NCI-H146 treated with DMSO at 0.1 percent for 48 hours (cell line): ENCODE measurements at regions not wholly inside any gene's neighbourhood (a gene's known extent, or its start where the extent isn't known, plus 50 kb on each side); places are given as distances from the start of the nearest gene placed in this dataset.
"Not testable (repeated sequence)": the region's sequence is repeated elsewhere in the genome, so short reads cannot be mapped to it uniquely, and the experiment has no call there.

Source experiments
- DNase-seq: peaks from one replicate; lab custom pipeline; 2025; ENCODE audit not compliant: unreplicated experiment; lab: John Stamatoyannopoulos, UW

GRCh38 chr1:53398576-53399365, 60.4 kb upstream of the DMRTB1 start:
- no peak for DNase-seq

- DNase-seq, result not testable (repeated sequence)
These were observed 59.6 kb upstream of the DMRTB1 start for GRCh38 chr1:53399370-53400133.

GRCh38 chr1:53400761-53401674, 58.2 kb upstream of the DMRTB1 start:
- DNase-seq, result no peak

GRCh38 chr1:53401813-53402745, 57.1 kb upstream of the DMRTB1 start:
- no peak for DNase-seq

- no peak for DNase-seq
These were observed 56.1 kb upstream of the DMRTB1 start for GRCh38 chr1:53402891-53403655.

DNA sequence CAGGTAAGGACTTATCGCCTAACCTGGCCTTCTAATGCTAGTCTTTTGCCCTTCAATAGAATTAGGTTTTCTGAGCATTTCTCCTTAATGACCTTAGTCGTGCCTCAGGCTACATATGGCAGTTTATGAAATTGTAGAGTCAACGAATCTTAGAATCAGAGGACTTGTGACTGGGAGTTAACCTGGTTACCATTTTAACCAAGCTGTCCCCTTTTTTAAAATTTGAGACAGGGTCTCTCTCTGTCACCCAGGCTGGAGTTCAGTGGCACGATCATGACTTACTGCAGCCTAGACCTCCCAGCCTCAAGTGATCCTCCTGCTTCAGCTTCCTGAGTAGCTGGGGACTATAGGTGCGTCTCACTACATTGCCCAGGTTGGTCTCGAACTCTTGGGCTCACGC, 53.5 kb upstream of the DMRTB1 start:
- no peak for DNase-seq

DNA sequence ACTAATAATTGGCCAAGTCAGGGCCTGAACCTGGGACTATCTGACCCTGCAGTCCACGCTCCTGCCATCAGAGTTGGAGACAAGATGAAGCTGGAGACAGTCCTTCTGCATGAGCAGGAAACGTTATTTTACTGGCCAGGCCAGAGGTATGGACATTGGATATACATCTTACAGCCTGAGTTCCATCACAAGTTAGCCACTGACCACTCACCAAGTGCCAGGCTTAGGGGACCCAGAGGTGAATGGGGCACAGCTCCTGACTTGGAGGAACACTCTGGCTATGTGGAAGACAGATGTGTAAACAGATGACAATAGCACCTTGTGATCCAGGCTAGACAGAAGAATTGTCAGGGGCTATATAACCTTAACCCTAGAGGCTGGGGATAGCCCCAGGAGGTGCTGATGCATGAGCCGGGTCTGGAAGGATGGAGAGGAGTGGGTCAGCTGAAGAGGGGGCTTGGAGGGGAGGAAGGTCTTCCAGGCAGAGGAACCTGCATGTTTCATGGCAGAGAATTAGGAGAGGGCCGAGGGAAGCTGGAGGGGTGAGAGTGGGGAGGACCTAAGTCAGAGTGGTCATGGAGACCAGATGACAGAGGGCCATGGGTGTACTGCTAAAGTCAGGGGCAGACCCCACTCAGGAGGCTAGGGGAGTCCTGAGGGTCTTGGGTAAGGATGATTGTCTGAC, 52.5 kb upstream of the DMRTB1 start:
- no peak for DNase-seq

- no peak for DNase-seq
These were observed 51.0 kb upstream of the DMRTB1 start for GRCh38 chr1:53408013-53408754.

DNA sequence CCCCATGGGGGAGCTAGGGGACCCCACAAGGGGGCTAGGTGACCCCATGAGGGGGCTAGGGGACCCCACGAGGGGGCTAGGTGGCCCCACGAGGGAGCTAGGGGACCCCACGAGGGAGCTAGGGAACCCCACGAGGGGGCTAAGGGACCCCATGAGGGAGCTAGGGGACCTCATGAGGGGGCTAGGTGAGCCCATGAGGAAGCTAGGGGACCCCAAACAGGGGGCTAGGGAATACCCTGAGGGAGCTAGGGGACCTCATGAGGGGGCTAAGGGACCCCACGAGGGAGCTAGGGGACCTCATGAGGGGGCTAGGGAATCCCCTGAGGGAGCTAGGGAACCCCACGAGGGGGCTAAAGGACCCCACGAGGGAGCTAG, 50.5 kb upstream of the DMRTB1 start:
- DNase-seq, result no peak

DNA sequence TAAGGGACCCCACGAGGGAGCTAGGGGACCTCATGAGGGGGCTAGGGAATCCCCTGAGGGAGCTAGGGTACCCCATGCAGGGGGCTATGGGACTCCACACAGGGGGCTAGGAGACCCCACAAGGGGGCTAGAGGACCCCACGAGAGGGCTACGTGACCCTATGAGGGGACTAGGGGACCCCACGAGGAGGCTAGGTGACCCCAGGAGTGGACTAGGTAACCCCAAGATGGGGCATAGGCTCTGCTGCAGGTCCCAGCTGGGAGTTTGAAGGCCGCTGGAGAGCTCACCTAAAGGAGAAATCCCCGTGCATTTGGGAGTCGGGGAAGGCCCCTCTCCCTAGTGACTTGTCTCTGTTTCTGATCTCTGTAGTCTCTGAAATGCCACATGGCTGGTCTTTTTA, 50.0 kb upstream of the DMRTB1 start:
- no peak for DNase-seq
